ENCODE measurements at regions not wholly inside any gene's neighbourhood (a gene's known extent, or its start where the extent isn't known, plus 50 kb on each side); places are given as distances from the start of the nearest gene placed in this dataset.

- DNase-seq (ENCODE audit: low spot score), result no peak
These were observed 350.7 kb downstream of the GLRX3 start for GRCh38 chr10:130486906-130487305.

GRCh38 chr10:130487566-130487965, 351.4 kb downstream of the GLRX3 start:
- no peak for DNase-seq (ENCODE audit: low spot score)

GRCh38 chr10:130489891-130490290, 353.7 kb downstream of the GLRX3 start:
- no peak for DNase-seq (ENCODE audit: low spot score)

- DNase-seq (ENCODE audit: low spot score), result no peak
These were observed 355.0 kb downstream of the GLRX3 start for GRCh38 chr10:130491011-130491692.

GRCh38 chr10:130491693-130492050, 355.5 kb downstream of the GLRX3 start:
- no peak for DNase-seq (ENCODE audit: low spot score)

- DNase-seq (ENCODE audit: low spot score), result no peak
These were observed 356.2 kb downstream of the GLRX3 start for GRCh38 chr10:130492266-130492934.

GRCh38 chr10:130493021-130493420, 356.8 kb downstream of the GLRX3 start:
- no peak for DNase-seq (ENCODE audit: low spot score)

- DNase-seq (ENCODE audit: low spot score), result no peak
These were observed 357.4 kb downstream of the GLRX3 start for GRCh38 chr10:130493446-130494145.

- DNase-seq (ENCODE audit: low spot score), result no peak
These were observed 359.1 kb downstream of the GLRX3 start for GRCh38 chr10:130495116-130495862.

GRCh38 chr10:130495891-130496636, 359.9 kb downstream of the GLRX3 start:
- no peak for DNase-seq (ENCODE audit: low spot score)

- no peak for DNase-seq (ENCODE audit: low spot score)
These were observed 361.1 kb downstream of the GLRX3 start for GRCh38 chr10:130497056-130498010.

GRCh38 chr10:130498042-130498441, 361.9 kb downstream of the GLRX3 start:
- no peak for DNase-seq (ENCODE audit: low spot score)

- no peak for DNase-seq (ENCODE audit: low spot score)
These were observed 362.7 kb downstream of the GLRX3 start for GRCh38 chr10:130498934-130499333.

GRCh38 chr10:130499541-130499940, 363.4 kb downstream of the GLRX3 start:
- DNase-seq (ENCODE audit: low spot score), result no peak

- DNase-seq (ENCODE audit: low spot score), result no peak
These were observed 364.2 kb downstream of the GLRX3 start for GRCh38 chr10:130500261-130501000.

- no peak for DNase-seq (ENCODE audit: low spot score)
These were observed 371.3 kb downstream of the GLRX3 start for GRCh38 chr10:130507461-130507860.

GRCh38 chr10:130509881-130510689, 373.9 kb downstream of the GLRX3 start:
- no peak for DNase-seq (ENCODE audit: low spot score)

- no peak for DNase-seq (ENCODE audit: low spot score)
These were observed 374.6 kb downstream of the GLRX3 start for GRCh38 chr10:130510755-130511154.

GRCh38 chr10:130511766-130512165, 375.6 kb downstream of the GLRX3 start:
- no peak for DNase-seq (ENCODE audit: low spot score)
